ENCODE measurements at regions not wholly inside any gene's neighbourhood (a gene's known extent, or its start where the extent isn't known, plus 50 kb on each side); places are given as distances from the start of the nearest gene placed in this dataset.

- Histone ChIP-seq H3K27ac (ENCODE audit: low read depth, low read length) (no peak overlapping the region), H3K4me1 (ENCODE audit: control insufficient read depth, insufficient read depth, low read length) (no peaks in the 10 kb centered on the region), H3K27me3 (ENCODE audit: control insufficient read depth, insufficient read depth, low read length, poor library complexity, severe bottlenecking) (no peaks in the 10 kb centered on the region), H3K4me3 (ENCODE audit: low read length) (no peak overlapping the region), H3K36me3 (ENCODE audit: control insufficient read depth, insufficient read depth, low read length) (no peaks in the 10 kb centered on the region), H3K9me3 (ENCODE audit: control insufficient read depth, low read length) (no peaks in the 10 kb centered on the region), H3K9ac (ENCODE audit: extremely low read depth, low read length, poor library complexity, severe bottlenecking) (no peak overlapping the region)
- Mint-ChIP-seq H3K27ac (no peak overlapping the region), H3K27me3 (ENCODE audit: insufficient read depth) (no peaks in the 10 kb centered on the region), H3K9me3 (no peaks in the 10 kb centered on the region), H3K36me3 (ENCODE audit: low read depth) (no peaks in the 10 kb centered on the region), H3K4me3 (no peak overlapping the region), H3K4me1 (no peaks in the 10 kb centered on the region)
- 85 to 96% methylated on average over 3 to 4 of the region's 4 CpGs for WGBS, 2 experiments (ENCODE audit: insufficient coverage in 1 of 2, insufficient read length in 1 of 2)
- no peak for TF ChIP-seq CTCF (conservative IDR thresholded peaks at IDR 0.05)
- no peak for DNase-seq
Observed at GRCh38 chr2:52097071-52097470, 1065.1 kb upstream of the NRXN1 start.

GRCh38 chr2:52084759-52085158 is 1052.8 kb upstream of the NRXN1 start:
- Histone ChIP-seq H3K9me3 (ENCODE audit: control insufficient read depth, low read length) (no peaks in the 10 kb centered on the region), H3K27me3 (ENCODE audit: control insufficient read depth, insufficient read depth, low read length, poor library complexity, severe bottlenecking) (no peaks in the 10 kb centered on the region), H3K9ac (ENCODE audit: extremely low read depth, low read length, poor library complexity, severe bottlenecking) (no peak overlapping the region), H3K4me1 (ENCODE audit: control insufficient read depth, insufficient read depth, low read length) (no peaks in the 10 kb centered on the region), H3K4me3 (ENCODE audit: low read length) (no peak overlapping the region), H3K36me3 (ENCODE audit: control insufficient read depth, insufficient read depth, low read length) (no peaks in the 10 kb centered on the region), H3K27ac (ENCODE audit: low read depth, low read length) (no peak overlapping the region)
- Mint-ChIP-seq H3K27ac (no peak overlapping the region), H3K27me3 (ENCODE audit: insufficient read depth) (no peaks in the 10 kb centered on the region), H3K36me3 (ENCODE audit: low read depth) (no peaks in the 10 kb centered on the region), H3K4me1 (peaks cover 8% of the 10 kb centered on the region), H3K4me3 (no peak overlapping the region), H3K9me3 (no peaks in the 10 kb centered on the region)
- TF ChIP-seq CTCF (conservative IDR thresholded peaks at IDR 0.05), result no peak
- no peak for DNase-seq
- 88% methylated on average over 1 of the region's 1 CpG; no CpG with 5 or more reads in 1 of the 2 experiments for WGBS, 2 experiments (ENCODE audit: insufficient coverage in 1 of 2, insufficient read length in 1 of 2)

- Mint-ChIP-seq H3K9me3 (no peaks in the 10 kb centered on the region), H3K4me3 (no peak overlapping the region), H3K27me3 (ENCODE audit: insufficient read depth) (no peaks in the 10 kb centered on the region), H3K4me1 (peaks cover 8% of the 10 kb centered on the region), H3K36me3 (ENCODE audit: low read depth) (no peaks in the 10 kb centered on the region), H3K27ac (no peak overlapping the region)
- no peaks in the 10 kb centered on the region for H3K9me3 ChIP-seq (ENCODE audit: control insufficient read depth, low read length)
- no peak overlapping the region for H3K27ac ChIP-seq (ENCODE audit: low read depth, low read length)
- no peak for TF ChIP-seq CTCF (conservative IDR thresholded peaks at IDR 0.05)
- H3K4me3 ChIP-seq (ENCODE audit: low read length), result no peak overlapping the region
- no peak overlapping the region for H3K9ac ChIP-seq (ENCODE audit: extremely low read depth, low read length, poor library complexity, severe bottlenecking)
- no peak for DNase-seq
- H3K36me3 ChIP-seq (ENCODE audit: control insufficient read depth, insufficient read depth, low read length), result no peaks in the 10 kb centered on the region
- no peaks in the 10 kb centered on the region for H3K4me1 ChIP-seq (ENCODE audit: control insufficient read depth, insufficient read depth, low read length)
- H3K27me3 ChIP-seq (ENCODE audit: control insufficient read depth, insufficient read depth, low read length, poor library complexity, severe bottlenecking), result no peaks in the 10 kb centered on the region
Observed at GRCh38 chr2:52083214-52083613, 1051.3 kb upstream of the NRXN1 start.
